HG03460 (cell line): ENCODE measurements at regions not wholly inside any gene's neighbourhood (a gene's known extent, or its start where the extent isn't known, plus 50 kb on each side); places are given as distances from the start of the nearest gene placed in this dataset.
"Not testable (repeated sequence)": the region's sequence is repeated elsewhere in the genome, so short reads cannot be mapped to it uniquely, and the experiment has no call there.

Experiments
- ATAC-seq: cut with Tn5 transposase; IDR thresholded peaks from one replicate; pipeline ENCODE4 v1.9.1; 2021; ENCODE audit not compliant: unreplicated experiment

- no peak for ATAC-seq
Measured at GRCh38 chr2:173544641-173545363, 190.1 kb downstream of the CDCA7 start.

GRCh38 chr2:173545364-173545763 is 190.7 kb downstream of the CDCA7 start:
- ATAC-seq, result no peak

- no peak for ATAC-seq
Measured at GRCh38 chr2:173547499-173547898, 192.8 kb downstream of the CDCA7 start.

DNA sequence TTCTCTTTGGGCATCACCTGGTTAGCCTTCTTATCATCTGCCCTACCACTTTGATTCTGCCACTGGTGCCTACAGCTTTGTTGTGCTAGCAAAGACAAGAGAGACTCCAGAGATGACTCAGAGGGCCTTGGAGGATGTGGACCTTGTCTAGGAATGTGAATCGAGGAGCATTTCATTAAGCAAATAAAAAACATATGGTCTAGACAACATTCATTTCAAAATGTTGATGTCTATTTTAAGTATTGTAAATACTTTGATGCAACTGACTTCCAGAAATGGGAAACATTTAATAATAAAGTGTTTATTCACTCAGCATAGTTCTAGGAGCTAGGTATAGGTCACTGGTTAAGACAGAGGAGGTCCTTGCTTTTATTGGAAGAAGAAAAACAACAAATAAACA is 195.5 kb downstream of the CDCA7 start:
- ATAC-seq, result no peak

DNA sequence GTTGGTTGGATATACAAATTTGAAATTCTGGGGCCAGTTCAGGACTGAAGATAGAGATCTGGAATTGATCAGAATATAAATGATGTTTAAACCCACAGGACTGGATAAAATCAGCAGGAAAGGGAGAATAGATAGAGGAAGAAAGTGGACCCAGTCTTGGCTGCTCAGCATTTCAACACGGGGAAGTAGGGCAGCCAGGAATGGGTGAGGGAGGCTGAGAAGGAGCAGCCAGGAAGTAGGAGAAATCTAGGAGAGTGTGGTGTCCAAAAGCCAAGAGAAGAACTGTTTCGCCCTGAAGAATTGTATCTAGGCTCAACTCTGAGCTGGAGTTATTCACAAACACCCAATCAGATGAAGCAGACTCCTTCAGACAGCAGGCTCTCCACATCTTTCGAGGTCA is 197.9 kb downstream of the CDCA7 start:
- ATAC-seq, result no peak

GRCh38 chr2:173553593-173553992 is 198.9 kb downstream of the CDCA7 start:
- no peak for ATAC-seq

DNA sequence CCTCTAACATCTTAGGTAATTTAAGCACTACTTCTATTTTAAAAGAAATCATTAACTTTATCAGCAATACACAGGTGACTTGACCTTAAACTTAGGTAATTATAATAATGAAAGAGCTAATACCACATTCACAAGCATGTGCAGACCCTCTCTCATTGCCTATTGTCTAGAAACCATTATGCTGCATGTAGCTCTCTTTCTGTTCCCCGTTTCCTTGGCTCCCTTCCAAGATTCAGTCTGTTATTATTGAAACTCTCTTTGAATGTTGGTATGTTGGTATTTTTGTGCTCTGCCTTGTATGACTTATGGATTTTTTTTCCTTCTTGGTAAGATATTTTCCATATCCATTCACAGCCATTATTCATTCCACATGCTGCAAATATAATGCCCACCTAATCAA is 201.2 kb downstream of the CDCA7 start:
- ATAC-seq, result no peak

DNA sequence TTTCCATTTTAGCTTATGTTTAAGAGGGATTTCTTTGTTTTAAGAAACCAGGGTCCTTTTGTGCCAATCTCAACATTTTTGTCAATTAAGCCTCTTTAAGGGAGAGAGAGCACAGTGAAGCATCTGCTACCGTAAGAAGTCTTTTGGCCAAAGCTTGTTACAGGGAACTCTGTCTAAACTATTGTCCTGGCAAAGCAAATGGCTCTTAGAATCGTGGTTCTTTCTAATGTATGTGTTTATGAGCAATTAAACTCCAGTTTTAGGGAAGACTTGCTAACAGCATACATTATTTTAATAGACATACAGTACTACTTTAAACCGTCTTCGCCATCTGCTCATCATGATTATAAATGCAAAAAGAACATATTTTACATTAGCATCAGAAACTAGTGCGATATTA is 202.1 kb downstream of the CDCA7 start:
- no peak for ATAC-seq

DNA sequence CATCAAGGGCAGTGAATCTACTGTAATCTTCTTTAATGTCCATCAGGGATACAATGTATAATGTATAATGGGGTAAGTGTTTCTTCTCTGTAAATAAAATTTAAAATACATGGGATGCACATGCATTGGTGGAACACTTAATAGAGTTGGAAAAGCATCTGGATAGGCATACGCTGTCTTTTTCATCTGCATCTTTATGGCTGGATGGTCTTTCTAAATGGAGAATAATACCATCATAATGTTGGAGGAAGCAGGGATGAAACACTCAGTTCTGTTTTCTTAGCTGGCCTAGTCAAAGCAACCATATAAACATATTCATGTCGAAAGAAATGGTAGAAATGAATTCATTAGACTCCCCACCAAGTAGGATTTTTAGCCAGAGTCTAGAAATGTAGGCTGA is 202.8 kb downstream of the CDCA7 start:
- no peak for ATAC-seq

GRCh38 chr2:173567493-173567892 is 212.8 kb downstream of the CDCA7 start:
- no peak for ATAC-seq

GRCh38 chr2:173568054-173568453 is 213.4 kb downstream of the CDCA7 start:
- ATAC-seq, result no peak

DNA sequence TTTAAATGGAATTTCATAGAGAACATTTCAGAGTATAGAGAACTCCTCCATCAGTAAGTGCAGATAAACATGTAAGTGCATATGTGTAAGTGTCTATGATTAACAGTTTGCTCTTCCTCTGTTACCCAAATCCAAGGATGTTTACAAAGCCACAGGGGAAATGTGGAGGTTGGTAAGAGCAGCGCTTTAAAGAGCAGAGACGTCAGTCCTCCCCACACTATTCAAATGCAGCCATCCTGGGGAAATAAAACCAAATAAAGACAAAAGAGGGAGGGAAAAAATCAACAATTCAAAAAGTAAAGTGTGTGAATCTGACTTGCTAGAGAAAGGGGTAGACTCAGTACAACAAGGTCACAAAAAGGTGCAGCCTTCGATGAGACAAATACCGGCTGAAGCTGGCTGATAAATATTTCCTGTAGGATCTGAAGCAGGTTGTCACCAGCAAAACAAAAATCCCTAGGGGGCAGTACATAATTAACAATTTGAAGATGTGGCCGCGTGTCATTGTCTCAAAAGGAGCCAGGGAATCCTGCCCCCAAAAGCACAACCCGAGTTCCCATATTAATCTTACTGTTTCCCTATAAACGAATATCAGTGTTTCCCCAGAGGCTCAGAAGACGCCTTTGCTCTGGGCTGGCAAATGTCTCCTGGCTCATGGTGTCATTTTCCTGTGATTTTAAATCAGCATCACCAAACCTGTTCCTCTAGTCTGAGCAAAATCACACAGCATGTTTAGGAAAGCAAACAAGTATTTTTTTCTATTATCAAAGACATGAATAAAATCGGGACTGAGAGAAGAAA is 216.5 kb downstream of the CDCA7 start:
- no peak for ATAC-seq

DNA sequence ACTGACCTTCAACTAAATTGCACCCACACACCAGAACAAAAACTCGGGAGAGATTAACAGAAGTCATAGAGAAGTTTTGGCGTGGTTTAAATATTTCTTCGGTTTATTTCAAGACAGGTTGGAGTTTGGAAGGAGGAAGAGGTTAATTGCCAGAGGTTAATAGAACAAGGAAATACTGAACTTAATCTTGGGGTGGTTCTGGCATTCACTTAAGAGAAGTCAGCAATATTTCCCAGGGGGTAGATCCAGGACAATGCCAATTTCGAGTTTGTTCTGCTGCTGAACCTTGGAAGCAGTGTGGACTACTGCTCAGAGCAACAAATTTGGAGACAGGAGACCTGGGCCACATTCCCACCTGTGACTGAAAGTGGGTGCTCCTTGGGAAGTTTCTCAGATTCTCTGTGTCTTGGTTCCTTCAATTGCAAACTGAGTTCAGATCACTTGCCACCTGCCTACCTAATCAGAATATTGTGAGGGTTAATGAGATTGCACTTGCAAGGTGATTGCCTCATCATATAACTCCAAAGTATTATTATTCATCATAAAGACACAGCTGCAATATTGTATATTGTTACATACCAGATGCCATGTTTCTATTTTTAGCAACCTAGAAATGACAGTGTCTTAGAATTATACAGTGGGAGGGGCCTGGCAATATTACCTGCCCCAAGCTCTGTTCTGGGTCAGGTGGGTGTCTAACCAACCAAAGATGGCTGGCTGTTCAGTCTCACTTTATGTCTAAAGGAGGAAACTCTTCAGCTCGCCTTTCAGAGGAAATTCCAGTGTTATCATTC is 217.4 kb downstream of the CDCA7 start:
- no peak for ATAC-seq

DNA sequence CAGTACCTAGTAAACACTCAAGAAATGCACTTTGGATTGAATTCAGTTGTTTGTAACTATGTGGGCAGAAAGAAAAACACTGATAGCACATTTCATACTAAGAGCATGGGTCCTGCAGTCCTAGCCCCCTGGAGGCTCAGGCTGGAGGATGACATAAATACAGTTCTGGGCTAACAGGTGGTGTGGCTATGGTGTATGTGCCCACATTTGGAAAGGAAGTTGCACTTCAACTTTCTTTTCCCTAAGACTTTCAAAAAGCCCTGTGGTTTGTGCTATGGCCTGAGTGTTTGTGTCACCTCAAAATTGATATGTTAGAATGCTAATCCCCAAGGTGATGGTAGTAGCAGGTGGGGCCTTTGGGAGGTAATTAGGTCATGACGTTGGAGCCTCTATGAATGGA is 218.2 kb downstream of the CDCA7 start:
- ATAC-seq, result peak; percentile 52

DNA sequence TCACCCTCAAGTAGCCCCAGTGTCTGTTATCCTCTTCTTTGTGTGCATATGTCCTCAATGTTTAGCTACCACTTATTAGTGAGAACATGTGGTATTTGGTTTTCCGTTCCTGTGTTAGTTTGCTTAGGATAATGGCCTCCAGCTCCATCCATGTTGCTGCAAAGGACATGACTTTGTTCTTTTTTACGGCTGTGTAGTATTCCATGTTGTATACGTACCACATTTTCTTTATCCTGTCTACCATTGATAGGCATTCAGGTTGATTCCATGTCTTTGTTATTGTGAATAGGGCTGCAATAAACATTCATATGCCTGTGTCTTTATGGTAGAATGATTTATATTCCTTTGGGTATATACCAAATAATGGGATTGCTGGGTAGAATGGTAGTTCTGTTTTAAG is 219.1 kb downstream of the CDCA7 start:
- not testable (repeated sequence) for ATAC-seq

DNA sequence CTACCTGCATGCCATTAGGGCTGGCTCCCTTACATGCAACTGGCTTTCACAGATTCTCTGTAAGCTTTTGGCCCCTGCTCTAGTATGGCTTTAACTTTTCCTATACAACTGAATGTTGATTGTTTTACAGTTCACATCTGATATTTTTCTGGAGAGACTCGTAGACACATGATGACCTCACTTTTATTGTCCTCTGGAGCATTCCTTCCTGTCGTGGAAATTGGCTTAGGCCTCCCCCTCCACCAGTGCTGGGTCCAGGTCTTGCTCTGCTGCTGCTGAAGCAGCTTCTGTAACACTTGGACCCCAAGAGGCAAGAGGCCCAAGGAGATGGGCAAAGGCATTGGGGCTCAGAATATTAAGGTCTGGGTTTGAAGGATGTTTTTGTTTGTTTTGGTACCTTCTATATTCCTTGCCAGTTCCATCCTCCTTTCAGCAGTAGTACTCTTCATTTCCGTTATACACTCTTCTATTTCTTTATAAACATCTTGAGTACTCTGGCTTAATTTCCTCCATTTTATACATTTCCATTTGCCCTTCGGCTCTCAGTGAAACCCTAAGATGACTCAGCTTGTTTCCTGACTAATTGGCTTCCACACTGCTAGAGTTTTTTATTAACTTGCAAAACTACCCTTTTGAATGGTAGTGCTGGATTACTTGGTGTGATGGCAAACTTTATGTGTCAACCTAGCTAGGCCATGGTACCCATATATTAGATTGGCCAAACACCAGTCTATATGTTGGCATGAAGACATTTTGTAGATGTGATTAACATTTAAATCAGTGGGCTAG is 219.8 kb downstream of the CDCA7 start:
- no peak for ATAC-seq

GRCh38 chr2:173578404-173579107 is 223.9 kb downstream of the CDCA7 start:
- no peak for ATAC-seq

DNA sequence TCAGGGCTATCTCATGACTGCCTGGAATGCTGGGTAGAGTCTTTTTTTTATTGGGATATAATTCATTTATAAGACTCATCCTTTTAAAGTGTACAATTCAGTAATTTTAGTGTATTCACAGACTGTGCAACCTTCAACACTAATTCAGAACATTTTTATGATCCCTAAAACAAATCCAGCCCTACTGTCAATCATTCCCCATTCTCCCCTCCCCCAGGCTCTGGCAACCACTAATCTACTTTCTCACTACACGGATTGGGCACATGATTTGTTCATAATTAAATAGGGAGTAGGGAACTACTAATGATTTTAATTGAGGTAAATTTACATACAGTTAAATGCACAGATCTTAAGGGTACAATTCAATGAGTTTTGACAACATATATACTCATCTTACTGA is 225.7 kb downstream of the CDCA7 start:
- no peak for ATAC-seq

- ATAC-seq, result no peak
Measured at GRCh38 chr2:173580956-173581355, 226.3 kb downstream of the CDCA7 start.

DNA sequence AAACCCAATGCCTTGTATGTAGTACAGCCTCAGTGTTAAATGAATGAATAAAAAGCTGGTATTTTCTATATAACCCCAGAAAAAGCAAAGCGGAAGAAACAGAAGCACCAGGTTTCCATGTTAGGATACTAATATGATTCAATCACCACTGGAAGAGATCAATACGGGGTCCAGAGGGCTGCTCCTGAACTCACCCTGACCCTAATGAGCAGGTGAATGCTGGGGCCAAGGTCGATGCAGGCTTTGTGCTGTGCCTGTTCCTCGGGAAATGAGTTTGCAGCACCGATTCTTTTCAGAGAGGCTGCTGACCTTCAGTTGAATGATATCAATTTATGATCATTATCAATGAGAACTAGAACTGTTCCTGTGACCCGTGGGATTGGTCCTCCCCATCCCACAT is 228.5 kb downstream of the CDCA7 start:
- no peak for ATAC-seq
